ENCODE measurements at regions not wholly inside any gene's neighbourhood (a gene's known extent, or its start where the extent isn't known, plus 50 kb on each side); places are given as distances from the start of the nearest gene placed in this dataset.
"Not testable (repeated sequence)": the region's sequence is repeated elsewhere in the genome, so short reads cannot be mapped to it uniquely, and the experiment has no call there.

DNA sequence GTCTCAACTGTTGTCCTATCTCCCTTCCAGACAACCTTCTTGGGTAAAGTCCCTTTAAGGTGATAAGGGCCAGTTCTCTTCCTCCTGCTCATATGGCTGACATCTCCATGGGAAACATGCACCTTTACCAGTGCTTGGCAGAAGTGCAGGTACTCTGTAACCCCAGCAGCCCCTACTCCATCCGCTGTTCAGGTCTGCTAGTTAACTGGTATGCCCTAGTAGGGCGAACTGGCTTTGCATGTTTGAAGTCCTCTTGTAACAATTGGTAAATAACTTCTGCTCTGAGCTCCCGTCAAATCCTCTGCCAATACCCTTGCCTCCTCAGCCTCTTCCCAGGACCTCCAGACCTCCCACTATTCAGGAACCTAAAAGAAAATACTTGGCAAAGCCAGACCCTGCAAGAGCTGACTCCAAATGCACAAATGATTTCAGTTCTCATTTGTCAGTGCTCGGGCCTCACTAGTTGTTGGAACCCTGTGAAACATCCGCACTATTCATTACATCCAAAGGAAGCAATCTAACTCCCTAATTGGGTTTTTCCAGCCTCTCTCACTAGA lies 703.7 kb downstream of the MAFB start:
- DNase-seq (ENCODE audit: low spot score): no peak

DNA sequence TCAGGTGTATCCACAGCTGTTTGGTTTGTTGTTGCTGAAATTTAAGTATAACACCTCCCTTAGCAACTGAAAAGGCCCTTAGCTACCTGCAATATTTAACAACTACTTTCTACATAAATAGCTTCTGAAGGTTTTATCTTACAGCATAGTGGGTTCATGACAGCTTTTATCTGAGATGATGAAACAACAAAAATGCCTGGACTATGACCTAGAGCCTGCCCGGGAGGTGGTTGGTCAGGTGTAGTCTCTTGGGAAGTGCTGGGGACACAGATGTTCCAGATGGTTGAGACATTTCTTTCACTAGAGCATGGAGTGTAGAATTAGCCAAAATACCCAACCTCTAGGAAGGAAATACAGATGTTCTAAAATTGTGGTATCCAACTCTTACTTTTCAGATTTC lies 705.4 kb downstream of the MAFB start:
- no peak for DNase-seq (ENCODE audit: low spot score)

- DNase-seq (ENCODE audit: low spot score): no peak
These were observed 705.9 kb downstream of the MAFB start for GRCh38 chr20:39983183-39983582.

DNA sequence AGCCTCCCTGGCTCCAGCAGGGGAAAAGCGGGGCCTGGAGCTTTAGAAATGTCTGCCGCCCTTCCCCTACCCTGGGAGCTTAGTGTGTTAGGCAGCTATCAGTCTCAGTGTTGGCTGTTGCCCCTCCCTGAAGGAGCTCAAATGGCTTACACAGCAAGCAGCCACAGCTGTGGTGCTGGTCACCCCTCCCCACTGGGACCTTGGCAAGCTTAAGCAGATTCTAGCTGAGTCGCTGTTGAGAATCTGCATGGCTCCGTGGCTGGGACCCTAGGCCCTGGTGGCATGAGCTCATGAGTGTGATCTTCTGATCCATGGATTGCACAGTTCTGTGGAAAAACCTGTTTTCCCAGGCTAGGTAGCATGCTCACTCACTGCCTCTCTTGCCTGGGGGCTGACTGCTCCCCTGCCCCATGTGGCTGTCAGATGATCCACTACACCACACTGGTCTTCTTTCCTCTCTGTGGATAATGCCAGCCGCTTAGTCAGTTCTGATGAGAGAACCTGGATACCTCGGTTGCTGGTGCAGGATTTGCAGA lies 714.0 kb downstream of the MAFB start:
- DNase-seq (ENCODE audit: low spot score): no peak

- no peak for DNase-seq (ENCODE audit: low spot score)
These were observed 720.5 kb downstream of the MAFB start for GRCh38 chr20:39968495-39968894.

GRCh38 chr20:39967806-39968205 lies 721.2 kb downstream of the MAFB start:
- DNase-seq (ENCODE audit: low spot score): no peak

DNA sequence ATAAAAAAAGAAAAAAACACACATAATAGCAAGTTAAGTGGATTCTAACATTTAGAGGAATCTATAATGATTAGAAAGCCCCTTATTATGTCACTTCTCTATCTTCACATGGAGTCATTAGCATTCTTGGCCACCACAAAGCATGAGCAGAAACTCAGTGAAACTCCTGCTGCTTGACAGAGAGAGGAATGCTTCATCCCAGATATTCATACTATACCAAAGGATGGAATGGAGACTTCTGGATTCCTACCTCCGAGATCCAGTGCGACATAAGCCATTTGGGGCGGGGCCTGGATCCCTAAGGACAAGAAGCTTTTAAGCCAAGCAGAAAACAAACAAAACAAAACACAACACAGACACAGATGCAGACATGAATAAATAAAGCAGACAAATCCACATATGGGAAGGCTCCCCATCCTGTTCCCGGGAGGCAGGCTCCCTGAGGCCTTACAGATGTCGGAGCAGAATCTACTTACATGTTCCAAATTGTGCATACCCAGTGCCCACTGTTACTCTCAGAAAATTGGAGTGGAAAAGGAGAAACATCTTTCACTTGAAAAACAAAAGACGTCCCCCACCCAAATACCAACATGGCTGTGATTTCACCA lies 727.3 kb downstream of the MAFB start:
- no peak for DNase-seq (ENCODE audit: low spot score)

DNA sequence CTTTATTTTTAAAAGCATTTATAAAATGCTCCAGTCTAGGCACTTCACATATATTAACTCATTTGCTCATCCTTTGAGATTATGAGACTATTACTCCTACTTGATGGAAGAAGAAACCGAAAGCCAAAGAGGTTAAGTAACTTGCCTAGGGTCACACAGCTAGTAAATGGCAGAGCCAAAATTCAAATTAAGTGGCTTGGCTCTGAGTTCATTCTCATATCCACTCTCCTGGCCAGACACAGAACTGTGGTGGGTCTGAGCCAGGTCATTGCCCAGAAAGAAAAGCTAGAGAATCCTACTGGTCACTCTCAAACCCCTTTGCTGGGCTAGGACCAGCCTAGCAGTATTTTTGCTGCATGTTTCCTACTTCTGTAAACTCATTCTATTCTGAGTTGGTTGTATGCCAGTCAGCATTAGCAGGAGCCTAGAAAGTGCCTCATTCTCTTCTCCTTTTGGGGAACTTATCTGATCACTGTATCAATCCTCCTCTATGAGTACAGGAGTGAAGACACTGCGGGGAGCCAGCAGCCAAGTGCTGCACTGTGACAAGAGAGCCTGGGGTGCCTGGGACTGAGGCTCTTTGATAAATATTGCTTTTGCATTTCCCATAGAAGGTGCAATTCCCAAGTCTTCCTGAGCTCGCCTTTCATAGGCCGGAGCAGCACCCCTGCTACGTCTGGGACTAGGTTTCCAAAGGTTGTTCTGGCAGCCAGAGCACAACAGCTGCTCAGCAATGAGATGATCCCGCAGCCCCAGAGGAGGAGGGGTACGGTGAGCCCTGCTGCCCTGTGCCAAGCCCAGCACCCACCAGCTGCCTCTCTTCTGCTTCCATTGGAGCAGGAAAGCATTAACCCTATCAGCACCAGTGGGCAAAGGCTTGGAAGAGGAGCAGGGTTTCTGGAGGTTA lies 728.3 kb downstream of the MAFB start:
- DNase-seq (ENCODE audit: low spot score): no peak

DNA sequence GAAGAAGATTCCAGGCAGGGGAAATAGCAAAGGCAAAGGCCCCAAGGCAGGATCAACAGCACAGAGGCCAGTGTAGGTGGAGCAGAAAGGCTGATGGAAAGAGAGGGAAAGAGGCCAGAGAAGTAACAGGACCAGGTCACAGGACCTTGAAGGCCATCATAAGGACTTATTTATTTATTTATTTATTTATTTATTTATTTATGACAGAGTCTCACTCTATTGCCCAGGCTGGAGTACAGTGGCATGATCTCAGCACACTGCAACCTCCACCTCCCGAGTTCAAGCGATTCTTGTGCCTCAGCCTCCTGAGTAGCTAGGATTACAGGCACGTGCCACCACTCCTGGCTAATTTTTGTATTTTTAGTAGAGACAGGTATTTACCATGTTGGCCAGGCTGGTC lies 731.1 kb downstream of the MAFB start:
- DNase-seq (ENCODE audit: low spot score): not testable (repeated sequence)

GRCh38 chr20:39954621-39955020 lies 734.4 kb downstream of the MAFB start:
- DNase-seq (ENCODE audit: low spot score): no peak

DNA sequence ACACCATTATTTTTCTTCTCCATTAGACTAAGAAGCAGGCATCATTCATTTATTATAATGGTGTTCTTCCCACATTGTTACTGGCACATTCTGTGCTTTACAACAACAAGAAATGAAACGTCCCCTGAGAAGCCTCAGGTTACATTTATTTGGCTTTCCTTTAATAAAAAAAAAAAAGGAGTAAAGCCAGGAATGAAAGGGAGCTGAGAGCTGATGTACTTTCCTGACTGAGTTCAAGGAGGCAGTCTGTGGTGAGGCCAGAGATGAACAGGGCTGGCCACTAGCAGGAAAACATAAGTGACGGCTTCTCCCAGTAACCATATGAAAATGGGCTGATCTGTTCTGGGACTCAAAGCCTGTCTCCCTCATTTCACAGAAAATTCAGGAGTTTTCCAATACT lies 742.1 kb downstream of the MAFB start:
- DNase-seq (ENCODE audit: low spot score): no peak

DNA sequence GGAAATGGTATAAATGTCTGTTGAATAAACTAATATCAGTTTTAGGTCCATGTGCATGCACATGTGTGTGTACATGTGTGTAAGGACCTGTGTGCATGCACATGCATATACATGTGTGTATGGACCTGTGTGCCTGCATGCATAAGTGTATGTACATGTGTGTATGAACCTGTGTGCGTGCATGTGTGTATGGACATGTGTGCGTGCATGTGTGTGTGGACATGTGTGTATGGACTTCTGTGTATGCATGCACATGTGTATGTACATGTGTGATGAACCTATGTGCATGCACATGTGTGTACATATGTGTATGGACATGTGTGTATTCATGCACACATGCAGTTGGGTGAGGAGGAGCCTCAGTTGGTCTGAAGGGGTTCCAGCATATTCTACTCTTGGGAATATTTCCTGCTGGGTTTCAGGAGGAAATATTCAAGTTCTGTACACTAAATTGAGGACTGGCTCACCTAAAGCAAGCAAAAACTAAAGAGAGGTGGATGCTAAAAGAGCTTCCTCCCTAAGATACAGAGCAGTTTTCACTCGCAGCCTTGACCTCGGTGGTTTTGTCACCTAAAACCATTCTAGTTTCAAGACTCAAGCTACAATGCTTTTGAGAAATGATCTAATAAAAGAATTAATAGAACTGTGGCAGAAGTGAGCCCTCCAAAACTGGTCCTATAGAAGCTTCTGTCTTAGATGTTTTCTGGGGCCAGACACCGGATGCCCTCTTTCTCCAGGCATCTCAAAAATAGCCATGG lies 742.8 kb downstream of the MAFB start:
- DNase-seq (ENCODE audit: low spot score): no peak

GRCh38 chr20:39944861-39945260 lies 744.2 kb downstream of the MAFB start:
- no peak for DNase-seq (ENCODE audit: low spot score)

GRCh38 chr20:39943336-39943735 lies 745.7 kb downstream of the MAFB start:
- no peak for DNase-seq (ENCODE audit: low spot score)

- DNase-seq (ENCODE audit: low spot score): no peak
These were observed 747.8 kb downstream of the MAFB start for GRCh38 chr20:39941245-39941644.

DNA sequence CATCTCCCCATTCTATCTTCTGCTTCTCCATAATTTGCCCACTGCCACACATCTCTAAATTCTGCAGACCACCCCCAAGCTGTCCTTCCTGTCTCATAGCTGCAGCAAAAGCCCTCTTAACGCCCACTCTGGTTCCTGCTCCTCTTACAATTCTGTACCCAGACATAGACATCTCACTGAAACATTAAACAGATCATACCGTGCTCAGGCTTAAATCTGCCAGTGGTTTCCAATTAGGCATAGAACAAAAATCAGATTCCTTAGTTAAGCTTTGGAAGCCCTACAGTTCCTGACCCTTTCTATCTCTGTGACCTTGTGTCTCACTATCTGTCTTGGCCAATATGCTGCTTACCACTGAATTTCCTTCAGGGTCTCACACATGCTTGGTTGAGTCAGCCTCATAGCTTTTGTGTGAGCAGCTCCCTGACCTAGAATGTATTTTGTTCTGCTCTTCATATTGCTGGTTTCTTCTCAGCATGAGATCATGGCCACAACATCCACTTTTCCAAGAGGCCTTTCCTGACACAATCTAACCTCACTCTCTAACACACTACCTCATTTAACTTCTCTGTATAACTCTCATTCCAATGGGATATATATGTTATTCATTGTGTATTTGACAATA lies 749.7 kb downstream of the MAFB start:
- DNase-seq (ENCODE audit: low spot score): no peak

DNA sequence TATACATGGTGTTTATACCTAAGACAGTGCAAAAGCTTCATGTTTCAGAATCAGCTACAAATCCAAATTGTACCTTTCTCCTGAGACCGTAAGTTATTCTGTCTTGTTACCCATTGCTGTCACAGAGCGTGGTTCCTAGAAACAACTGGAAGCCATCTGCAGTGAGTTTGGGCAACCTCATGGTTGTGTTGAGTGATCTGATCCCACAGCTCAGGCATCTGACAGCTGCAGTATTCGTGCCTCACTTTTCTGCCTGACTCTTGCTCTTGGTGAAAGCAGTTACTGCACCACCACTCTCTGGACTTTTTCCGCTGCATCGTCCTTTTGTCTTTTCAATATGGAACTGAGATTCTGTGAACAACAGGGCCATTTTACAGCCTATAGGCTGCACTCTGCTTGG lies 752.6 kb downstream of the MAFB start:
- no peak for DNase-seq (ENCODE audit: low spot score)

DNA sequence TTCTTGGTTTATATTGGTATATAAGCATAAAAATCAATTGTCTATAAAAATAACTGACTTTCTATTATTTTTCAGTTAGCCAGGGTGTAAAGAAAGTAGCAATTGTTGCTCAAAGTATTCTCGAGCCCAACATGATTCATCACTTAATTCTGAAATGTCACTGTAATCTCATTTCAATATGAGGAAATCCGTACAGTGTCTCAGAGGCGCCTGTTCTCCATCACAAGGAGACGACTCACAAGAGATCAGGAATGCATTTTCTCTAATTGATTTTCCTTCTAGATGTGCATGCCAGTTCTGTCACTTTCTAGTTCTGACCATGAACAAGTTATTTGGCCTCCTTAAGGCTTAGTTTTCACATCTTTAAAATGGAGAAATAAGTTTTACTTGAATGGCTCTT lies 753.1 kb downstream of the MAFB start:
- DNase-seq (ENCODE audit: low spot score): no peak

- DNase-seq (ENCODE audit: low spot score): no peak
These were observed 772.7 kb downstream of the MAFB start for GRCh38 chr20:39916236-39916765.

- no peak for DNase-seq (ENCODE audit: low spot score)
These were observed 775.8 kb downstream of the MAFB start for GRCh38 chr20:39913274-39913673.

DNA sequence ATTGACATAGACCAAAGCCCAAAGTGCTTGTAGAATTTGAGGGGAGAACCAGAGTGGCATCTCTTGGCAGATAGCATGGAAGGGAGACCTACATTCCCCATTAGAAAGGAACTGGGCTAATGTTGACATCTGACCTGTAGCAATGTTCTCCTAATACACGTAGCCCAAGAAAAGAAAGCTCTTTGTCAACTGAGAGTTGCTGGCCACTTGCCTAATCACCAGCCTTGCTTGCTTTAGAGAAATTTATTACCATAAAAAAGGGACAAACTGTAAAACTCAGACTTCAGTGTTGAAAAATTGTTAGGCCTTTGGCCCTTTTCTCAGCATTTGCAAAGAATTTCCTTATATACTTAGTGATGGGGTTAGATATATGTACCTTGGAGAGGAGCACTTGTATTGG lies 777.5 kb downstream of the MAFB start:
- DNase-seq (ENCODE audit: low spot score): no peak

DNA sequence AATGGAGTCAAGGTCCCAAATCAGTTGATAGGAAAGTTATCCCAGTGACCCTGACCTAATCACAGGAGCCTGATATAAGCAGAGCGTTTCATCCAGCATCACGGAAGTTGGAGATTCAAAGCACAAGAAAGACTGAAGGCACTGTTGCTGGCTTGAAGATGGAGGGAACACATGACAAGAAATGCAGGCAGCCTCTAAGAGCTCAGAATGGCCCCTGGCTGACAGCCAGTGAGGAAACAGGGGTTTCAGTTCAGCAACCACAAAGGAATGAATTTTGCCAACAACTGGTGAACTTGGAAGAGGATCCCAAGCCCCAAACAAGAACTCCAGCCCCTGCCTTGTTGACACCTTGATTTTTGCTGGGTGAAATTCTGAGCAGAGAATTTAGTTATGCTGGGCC lies 778.5 kb downstream of the MAFB start:
- DNase-seq (ENCODE audit: low spot score): peak; percentile 23

All from putamen (tissue), 1 donor.